Naive B cell (primary cell): ENCODE measurements at regions not wholly inside any gene's neighbourhood (a gene's known extent, or its start where the extent isn't known, plus 50 kb on each side); places are given as distances from the start of the nearest gene placed in this dataset.

Experiments used
- ATAC-seq, 2 donors: fragments of 150-1000 bp; cut with Tn5 transposase; 2 replicates each; pipeline ENCODE4 v1.10.0; 2021; ENCODE audit warnings: low read depth in 2 of 2, mild to moderate bottlenecking in 2 of 2, moderate library complexity in 2 of 2
- DNase-seq: peaks from one replicate; pipeline ENCODE4 v3.0.0; 2022
- H3K27ac Mint-ChIP-seq, 6 donors: one replicate each; pipeline ENCODE4 v1.8.0; 2020 to 2022; ENCODE audit warnings: mild to moderate bottlenecking in 6 of 6, mixed read lengths in 6 of 6, moderate library complexity in 5 of 6, inconsistent platforms in 2 of 6
- H3K27me3 Mint-ChIP-seq, 3 donors: one replicate each; pipeline ENCODE4 v1.8.0; 2021 to 2022; ENCODE audit warnings: mixed read lengths in 3 of 3, mild to moderate bottlenecking in 1 of 3
- H3K36me3 Mint-ChIP-seq, 2 donors: one replicate each; pipeline ENCODE4 v1.8.0; 2020 to 2022; ENCODE audit warnings: mixed read lengths in 2 of 2, inconsistent platforms in 1 of 2, mild to moderate bottlenecking in 1 of 2
- H3K4me1 Mint-ChIP-seq, 3 donors: one replicate each; pipeline ENCODE4 v1.8.0; 2020 to 2022; ENCODE audit warnings: mixed read lengths in 3 of 3, inconsistent platforms in 1 of 3, mild to moderate bottlenecking in 1 of 3, moderate library complexity in 1 of 3
- H3K4me3 Mint-ChIP-seq, 8 donors: one replicate each; pipeline ENCODE4 v1.8.0; 2020 to 2022; ENCODE audit warnings: mild to moderate bottlenecking in 8 of 8, mixed read lengths in 8 of 8, moderate library complexity in 8 of 8, inconsistent platforms in 2 of 8
- H3K9me3 Mint-ChIP-seq, 7 donors: one replicate each; pipeline ENCODE4 v1.8.0; 2020 to 2022; ENCODE audit warnings: mixed read lengths in 7 of 7, mild to moderate bottlenecking in 5 of 7, inconsistent platforms in 2 of 7, moderate library complexity in 1 of 7

GRCh38 chr13:73579574-73580274 is 520.9 kb downstream of the KLF5 start:
- ATAC-seq (no peak), DNase-seq (no peak)
- Mint-ChIP-seq H3K9me3 (peaks cover 0 to 12% (median 0%) of the 10 kb centered on the region in 7 donors), H3K36me3 (no peaks in the 10 kb centered on the region), H3K27me3 (no peaks in the 10 kb centered on the region), H3K4me1 (no peaks in the 10 kb centered on the region), H3K4me3 (no peak overlapping the region), H3K27ac (no peak overlapping the region)

GRCh38 chr13:73578251-73578875 is 519.6 kb downstream of the KLF5 start:
- ATAC-seq, result no peak
- no peaks in the 10 kb centered on the region for H3K4me1 Mint-ChIP-seq
- H3K9me3 Mint-ChIP-seq, result peaks cover 0 to 9% (median 0%) of the 10 kb centered on the region in 7 donors

GRCh38 chr13:73576291-73576690 is 517.5 kb downstream of the KLF5 start:
- no peak overlapping the region for H3K27ac Mint-ChIP-seq
- no peaks in the 10 kb centered on the region for H3K27me3 Mint-ChIP-seq
- ATAC-seq (no peak), DNase-seq (no peak)
- no peaks in the 10 kb centered on the region for H3K36me3 Mint-ChIP-seq
- H3K9me3 Mint-ChIP-seq, result peaks cover 0 to 6% (median 0%) of the 10 kb centered on the region in 7 donors
- H3K4me1 Mint-ChIP-seq, result no peaks in the 10 kb centered on the region
- no peak overlapping the region for H3K4me3 Mint-ChIP-seq

More at GRCh38 chr13:73578251-73578875, 519.6 kb downstream of the KLF5 start:
- no peak overlapping the region for H3K4me3 Mint-ChIP-seq
- no peaks in the 10 kb centered on the region for H3K36me3 Mint-ChIP-seq
- H3K27me3 Mint-ChIP-seq, result no peaks in the 10 kb centered on the region
- H3K27ac Mint-ChIP-seq, result no peak overlapping the region
- no peak for DNase-seq

GRCh38 chr13:73572824-73573223 is 514.0 kb downstream of the KLF5 start:
- peaks cover 0 to 9% (median 2%) of the 10 kb centered on the region in 7 donors for H3K9me3 Mint-ChIP-seq
- ATAC-seq (no peak), DNase-seq (no peak)
- no peaks in the 10 kb centered on the region for H3K36me3 Mint-ChIP-seq
- H3K4me1 Mint-ChIP-seq, result no peaks in the 10 kb centered on the region
- H3K27me3 Mint-ChIP-seq, result peaks cover 0 to 8% (median 0%) of the 10 kb centered on the region in 3 donors
- no peak overlapping the region for H3K27ac Mint-ChIP-seq
- H3K4me3 Mint-ChIP-seq, result no peak overlapping the region

- Mint-ChIP-seq H3K27ac (no peak overlapping the region), H3K4me1 (no peaks in the 10 kb centered on the region), H3K36me3 (no peaks in the 10 kb centered on the region), H3K9me3 (peaks cover 0 to 9% (median 2%) of the 10 kb centered on the region in 7 donors), H3K4me3 (no peak overlapping the region), H3K27me3 (peaks cover 0 to 8% (median 0%) of the 10 kb centered on the region in 3 donors)
- no peak for ATAC-seq
- DNase-seq, result no peak
These were observed 512.6 kb downstream of the KLF5 start for GRCh38 chr13:73571376-73571775.

GRCh38 chr13:73556902-73557301 is 498.1 kb downstream of the KLF5 start:
- ATAC-seq (no peak), DNase-seq (no peak)
- Mint-ChIP-seq H3K27me3 (no peaks in the 10 kb centered on the region), H3K4me1 (no peaks in the 10 kb centered on the region), H3K9me3 (peaks cover 0 to 9% (median 0%) of the 10 kb centered on the region in 7 donors), H3K4me3 (no peak overlapping the region), H3K36me3 (no peaks in the 10 kb centered on the region), H3K27ac (no peak overlapping the region)

GRCh38 chr13:73556128-73556527 is 497.3 kb downstream of the KLF5 start:
- no peak for ATAC-seq
- H3K27me3 Mint-ChIP-seq, result no peaks in the 10 kb centered on the region
- DNase-seq, result no peak
- no peak overlapping the region for H3K4me3 Mint-ChIP-seq
- no peaks in the 10 kb centered on the region for H3K4me1 Mint-ChIP-seq
- H3K9me3 Mint-ChIP-seq, result peaks cover 0 to 9% (median 0%) of the 10 kb centered on the region in 7 donors
- no peak overlapping the region for H3K27ac Mint-ChIP-seq
- H3K36me3 Mint-ChIP-seq, result no peaks in the 10 kb centered on the region

- Mint-ChIP-seq H3K27ac (no peak overlapping the region), H3K36me3 (no peaks in the 10 kb centered on the region), H3K4me3 (no peak overlapping the region), H3K27me3 (no peaks in the 10 kb centered on the region), H3K4me1 (no peaks in the 10 kb centered on the region), H3K9me3 (peaks cover 0 to 9% (median 0%) of the 10 kb centered on the region in 7 donors)
- ATAC-seq (no peak), DNase-seq (no peak)
These were observed 492.9 kb downstream of the KLF5 start for GRCh38 chr13:73551736-73552135.

- H3K27me3 Mint-ChIP-seq, result no peaks in the 10 kb centered on the region
These were observed 490.9 kb downstream of the KLF5 start for GRCh38 chr13:73549717-73550116.

GRCh38 chr13:73548449-73548848 is 489.6 kb downstream of the KLF5 start:
- Mint-ChIP-seq H3K27me3 (no peaks in the 10 kb centered on the region), H3K9me3 (no peaks in the 10 kb centered on the region), H3K4me1 (no peaks in the 10 kb centered on the region), H3K27ac (no peak overlapping the region), H3K36me3 (no peaks in the 10 kb centered on the region), H3K4me3 (no peak overlapping the region)
- DNase-seq (no peak), ATAC-seq (no peak)

More at GRCh38 chr13:73549717-73550116, 490.9 kb downstream of the KLF5 start:
- no peak for DNase-seq
- Mint-ChIP-seq H3K27ac (no peak overlapping the region), H3K4me3 (no peak overlapping the region), H3K36me3 (no peaks in the 10 kb centered on the region), H3K9me3 (peaks cover 0 to 7% (median 0%) of the 10 kb centered on the region in 7 donors), H3K4me1 (no peaks in the 10 kb centered on the region)
- ATAC-seq, result no peak

- H3K27ac Mint-ChIP-seq, result no peak overlapping the region
- DNase-seq, result no peak
- no peaks in the 10 kb centered on the region for H3K9me3 Mint-ChIP-seq
- ATAC-seq, result no peak
- no peak overlapping the region for H3K4me3 Mint-ChIP-seq
- H3K36me3 Mint-ChIP-seq, result no peaks in the 10 kb centered on the region
- no peaks in the 10 kb centered on the region for H3K27me3 Mint-ChIP-seq
- H3K4me1 Mint-ChIP-seq, result no peaks in the 10 kb centered on the region
These were observed 488.4 kb downstream of the KLF5 start for GRCh38 chr13:73547239-73547638.

GRCh38 chr13:73544175-73544574 is 485.4 kb downstream of the KLF5 start:
- Mint-ChIP-seq H3K36me3 (no peaks in the 10 kb centered on the region), H3K4me1 (no peaks in the 10 kb centered on the region), H3K27ac (no peak overlapping the region)

GRCh38 chr13:73542446-73542845 is 483.6 kb downstream of the KLF5 start:
- Mint-ChIP-seq H3K27ac (no peak overlapping the region), H3K27me3 (no peaks in the 10 kb centered on the region), H3K36me3 (no peaks in the 10 kb centered on the region), H3K4me1 (no peaks in the 10 kb centered on the region), H3K4me3 (no peak overlapping the region), H3K9me3 (peaks cover 0 to 3% (median 0%) of the 10 kb centered on the region in 7 donors)
- no peak for ATAC-seq
- no peak for DNase-seq

More at GRCh38 chr13:73544175-73544574, 485.4 kb downstream of the KLF5 start:
- Mint-ChIP-seq H3K27me3 (no peaks in the 10 kb centered on the region), H3K4me3 (no peak overlapping the region), H3K9me3 (peaks cover 0 to 2% (median 0%) of the 10 kb centered on the region in 7 donors)
- DNase-seq, result no peak
- ATAC-seq, result no peak

GRCh38 chr13:73536865-73537264 is 478.1 kb downstream of the KLF5 start:
- DNase-seq, result no peak
- Mint-ChIP-seq H3K4me1 (no peaks in the 10 kb centered on the region), H3K27me3 (no peaks in the 10 kb centered on the region), H3K27ac (no peak overlapping the region), H3K36me3 (no peaks in the 10 kb centered on the region), H3K4me3 (no peak overlapping the region), H3K9me3 (peaks cover 0 to 10% (median 6%) of the 10 kb centered on the region in 7 donors)
- no peak for ATAC-seq
